GM21367 (cell line): ENCODE measurements at regions not wholly inside any gene's neighbourhood (a gene's known extent, or its start where the extent isn't known, plus 50 kb on each side); places are given as distances from the start of the nearest gene placed in this dataset.
"Not testable (repeated sequence)": the region's sequence is repeated elsewhere in the genome, so short reads cannot be mapped to it uniquely, and the experiment has no call there.

Experiments
- ATAC-seq: cut with Tn5 transposase; IDR thresholded peaks from one replicate; pipeline ENCODE4 v1.9.1; 2021; ENCODE audit not compliant: unreplicated experiment

DNA sequence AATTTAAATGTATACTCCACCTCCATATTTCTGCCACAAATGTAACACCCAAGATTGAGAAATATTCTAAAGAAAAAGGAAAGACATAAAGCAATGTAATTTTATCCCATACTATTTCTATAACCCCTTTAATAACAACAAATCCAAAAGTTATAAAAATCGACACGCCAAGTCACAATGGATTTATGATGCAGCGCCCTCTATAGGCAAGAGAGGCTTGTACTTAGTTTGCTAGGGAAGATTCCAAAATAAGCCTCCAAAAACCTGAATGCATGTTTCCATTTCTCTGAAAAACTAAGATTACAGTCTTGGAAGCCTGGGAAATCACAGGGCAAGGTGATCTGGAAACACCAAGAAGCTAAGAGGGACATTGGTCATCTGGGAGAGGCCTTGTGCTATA lies 1389.3 kb downstream of the CDY2B start:
- no peak for ATAC-seq

DNA sequence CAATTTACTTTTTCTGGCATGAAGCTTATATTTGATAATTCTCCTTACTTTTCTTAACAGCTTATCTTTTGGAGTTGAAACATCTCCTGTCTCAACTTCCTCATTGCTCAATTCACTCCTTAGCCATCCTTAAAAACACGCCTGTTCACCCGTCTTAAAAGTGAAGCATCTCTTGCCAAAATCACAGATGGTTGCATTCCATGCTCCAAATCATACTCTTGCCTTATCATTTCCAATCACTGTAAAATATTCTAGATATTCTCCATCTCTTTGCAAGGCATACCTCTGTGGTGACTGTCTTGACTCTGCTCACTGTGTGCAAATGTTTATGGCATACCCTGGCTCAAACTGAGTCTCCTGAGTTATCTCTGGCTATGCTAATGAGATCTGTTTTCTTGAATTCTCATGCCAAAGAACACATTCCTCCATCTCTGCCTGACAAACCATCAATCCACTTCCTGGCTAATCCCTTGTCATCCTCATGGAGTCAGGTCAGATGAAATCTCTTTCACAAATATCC lies 1393.3 kb downstream of the CDY2B start:
- ATAC-seq = no peak

DNA sequence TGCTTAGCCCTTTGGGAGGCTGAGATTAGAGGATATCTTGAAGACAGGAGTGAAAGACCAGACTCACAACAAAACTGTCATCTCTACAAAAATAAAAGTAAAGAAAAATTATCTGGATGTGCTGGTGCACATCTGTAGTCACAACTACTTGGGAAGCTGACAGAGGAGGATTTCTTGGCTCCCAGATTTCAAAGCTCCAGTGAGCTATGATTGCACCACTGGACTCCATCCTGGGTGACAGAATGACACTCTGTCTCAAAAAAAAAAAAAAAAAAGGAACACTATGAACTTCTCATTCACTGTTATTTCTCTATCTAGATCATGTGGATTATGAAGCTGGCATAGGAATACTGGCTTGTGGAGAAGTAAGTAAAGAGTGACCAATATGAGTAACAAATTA lies 1400.0 kb downstream of the CDY2B start:
- ATAC-seq = no peak

DNA sequence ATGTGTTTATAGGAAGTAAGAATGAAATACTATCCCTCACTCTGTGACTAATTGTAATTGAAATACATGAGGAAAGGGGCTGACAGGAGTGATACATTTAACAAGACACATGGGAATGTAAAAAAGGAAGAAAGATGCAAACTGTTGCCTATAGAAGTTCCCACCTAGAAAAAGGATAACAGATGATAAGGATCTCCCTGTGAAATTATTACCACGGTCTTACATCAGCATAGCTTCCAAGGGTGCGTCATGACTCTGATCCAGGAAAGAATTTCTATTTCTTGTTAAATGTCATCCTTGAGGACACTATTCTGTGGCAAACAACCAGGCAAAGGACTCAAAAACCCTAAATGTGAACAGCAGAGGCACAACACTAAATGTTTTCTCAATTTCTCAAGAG lies 1406.0 kb downstream of the CDY2B start:
- ATAC-seq = no peak

DNA sequence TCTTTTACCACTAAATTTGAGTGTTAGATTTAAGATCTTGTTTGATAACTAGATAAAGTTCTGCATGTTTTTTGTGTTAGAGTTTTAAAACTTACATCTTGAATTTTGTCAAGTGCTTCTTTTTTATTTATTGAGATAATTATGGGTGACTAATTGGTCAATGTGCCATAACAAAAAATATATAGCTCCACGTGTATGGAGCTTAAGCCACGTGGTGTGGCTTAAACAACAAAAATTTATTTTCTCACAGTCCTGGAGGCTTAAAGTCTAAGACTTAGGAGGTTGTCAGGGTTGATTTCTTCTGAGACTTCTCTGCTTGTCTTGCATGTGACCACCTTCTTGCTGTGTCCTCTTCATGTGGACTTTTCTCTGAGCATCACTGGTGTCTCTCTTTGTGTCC lies 1425.2 kb downstream of the CDY2B start:
- no peak for ATAC-seq

DNA sequence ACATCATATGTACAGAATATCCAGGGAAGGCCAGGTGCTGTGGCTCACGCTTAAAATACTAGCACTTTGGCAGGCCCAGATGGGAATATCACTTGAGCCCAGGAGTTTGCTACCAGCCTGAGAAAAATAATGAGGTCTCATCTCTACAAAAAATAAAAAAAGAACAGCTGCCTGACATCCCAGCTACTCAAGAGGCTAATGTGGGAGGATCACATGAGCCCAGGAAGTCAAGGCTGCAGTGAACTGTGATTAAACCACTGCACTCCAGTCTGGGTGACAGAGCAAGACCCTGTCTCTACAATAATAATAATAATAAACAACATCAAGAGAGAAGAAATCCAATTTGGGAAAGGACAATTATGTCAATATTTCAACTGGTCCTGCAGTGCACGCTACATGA lies 1433.9 kb downstream of the CDY2B start:
- no peak for ATAC-seq

DNA sequence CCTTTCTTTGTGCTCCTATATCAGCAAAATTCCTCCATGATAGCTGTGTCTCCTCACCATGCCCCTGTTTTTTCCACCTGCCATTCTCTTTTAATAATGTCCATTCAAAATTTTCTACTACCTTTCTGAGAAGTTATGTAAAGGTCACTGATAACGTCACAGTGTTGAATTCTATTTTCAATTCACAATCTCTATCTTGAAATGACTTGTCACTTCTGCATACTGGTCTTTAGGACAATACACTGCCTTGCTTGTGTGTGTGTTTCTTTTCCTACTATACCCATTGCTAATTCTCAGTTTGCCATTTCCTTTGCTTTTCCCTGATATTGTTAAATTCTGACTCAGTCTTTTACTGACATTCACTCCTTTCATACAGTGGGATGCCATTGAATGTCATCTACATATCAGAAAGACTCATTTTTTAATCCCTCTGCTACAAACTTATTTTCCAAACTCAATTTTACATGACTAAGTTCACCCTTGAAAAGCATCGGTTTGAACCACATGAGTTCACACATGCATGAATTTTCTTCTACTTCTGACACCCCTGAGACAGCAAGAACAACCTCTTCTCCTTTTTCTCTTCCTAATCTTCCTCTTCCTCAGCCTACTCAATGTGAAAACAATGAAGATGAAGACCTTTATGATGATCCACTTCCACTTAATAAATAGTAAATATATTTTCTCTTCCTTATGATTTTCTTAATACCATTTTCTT lies 1470.7 kb downstream of the CDY2B start:
- ATAC-seq = not testable (repeated sequence)

DNA sequence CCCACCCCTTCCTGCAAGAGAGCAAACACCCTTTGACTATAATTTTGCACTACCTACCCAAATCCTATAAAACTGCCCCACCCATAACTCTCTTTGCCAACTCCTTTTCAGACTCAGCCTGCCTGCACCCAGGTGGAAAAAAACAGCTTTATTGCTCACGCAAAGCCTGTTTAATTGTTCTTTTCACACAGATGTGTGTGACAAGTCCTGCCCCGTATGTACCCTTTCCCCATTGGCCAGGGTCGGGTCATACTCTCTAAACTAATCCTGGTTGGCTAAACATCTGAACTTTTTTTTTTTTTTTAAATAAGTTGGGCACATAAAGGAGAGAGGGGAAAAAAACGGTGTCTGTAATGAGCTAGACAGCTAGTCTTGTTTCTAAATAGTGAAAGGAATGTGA lies 1500.6 kb downstream of the CDY2B start:
- not testable (repeated sequence) for ATAC-seq

DNA sequence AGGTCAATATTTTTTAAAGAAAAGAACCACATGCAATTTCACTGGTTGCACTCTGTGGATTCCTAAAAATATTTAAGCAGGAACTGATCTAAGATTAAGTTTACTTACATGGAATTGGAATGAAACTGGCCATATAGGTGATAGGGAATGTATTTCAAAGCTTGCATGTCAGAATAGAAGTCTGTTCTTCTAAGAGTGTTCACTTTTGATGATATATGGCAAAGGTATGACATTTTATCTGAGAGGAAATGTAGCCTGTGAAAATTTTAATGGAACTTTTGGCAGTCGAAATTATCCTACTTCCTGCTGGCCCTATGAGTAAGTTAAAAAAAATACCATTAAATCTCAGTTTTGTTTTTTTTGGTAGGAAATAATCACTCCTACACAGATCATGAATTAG lies 1538.4 kb downstream of the CDY2B start:
- not testable (repeated sequence) for ATAC-seq

DNA sequence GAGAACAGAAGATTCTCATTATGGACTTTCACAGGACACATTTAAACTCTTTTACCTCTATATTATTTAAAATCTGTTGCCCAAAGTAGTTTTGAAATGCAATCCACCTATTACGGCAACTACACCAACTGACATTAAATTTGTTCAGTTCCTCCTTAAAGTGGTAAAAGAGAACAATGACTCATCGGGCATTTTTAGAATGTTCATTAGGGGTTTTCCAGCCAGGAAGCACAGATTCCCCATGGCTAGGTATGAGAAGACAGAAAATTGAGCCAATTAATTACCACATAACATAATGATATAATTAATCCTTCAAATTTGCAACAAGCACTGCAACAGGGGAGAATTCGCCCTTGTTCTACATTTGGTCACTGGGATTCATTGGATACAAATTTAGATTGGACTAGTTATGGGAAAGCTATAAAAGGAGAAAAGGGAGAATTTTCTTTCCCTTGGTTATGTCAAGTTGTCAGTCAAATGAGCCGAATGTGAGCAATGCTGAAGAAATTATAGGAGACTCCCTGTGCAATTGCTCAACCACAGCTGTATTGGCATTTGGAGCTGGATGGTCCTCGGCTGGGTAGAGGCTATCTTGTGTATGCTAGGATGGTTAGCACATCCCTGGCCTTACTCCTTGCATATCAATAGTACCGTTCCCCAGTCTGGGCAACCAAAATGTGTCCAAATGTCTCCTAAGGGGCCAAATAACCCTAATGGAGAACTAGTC lies 1549.8 kb downstream of the CDY2B start:
- ATAC-seq = not testable (repeated sequence)

DNA sequence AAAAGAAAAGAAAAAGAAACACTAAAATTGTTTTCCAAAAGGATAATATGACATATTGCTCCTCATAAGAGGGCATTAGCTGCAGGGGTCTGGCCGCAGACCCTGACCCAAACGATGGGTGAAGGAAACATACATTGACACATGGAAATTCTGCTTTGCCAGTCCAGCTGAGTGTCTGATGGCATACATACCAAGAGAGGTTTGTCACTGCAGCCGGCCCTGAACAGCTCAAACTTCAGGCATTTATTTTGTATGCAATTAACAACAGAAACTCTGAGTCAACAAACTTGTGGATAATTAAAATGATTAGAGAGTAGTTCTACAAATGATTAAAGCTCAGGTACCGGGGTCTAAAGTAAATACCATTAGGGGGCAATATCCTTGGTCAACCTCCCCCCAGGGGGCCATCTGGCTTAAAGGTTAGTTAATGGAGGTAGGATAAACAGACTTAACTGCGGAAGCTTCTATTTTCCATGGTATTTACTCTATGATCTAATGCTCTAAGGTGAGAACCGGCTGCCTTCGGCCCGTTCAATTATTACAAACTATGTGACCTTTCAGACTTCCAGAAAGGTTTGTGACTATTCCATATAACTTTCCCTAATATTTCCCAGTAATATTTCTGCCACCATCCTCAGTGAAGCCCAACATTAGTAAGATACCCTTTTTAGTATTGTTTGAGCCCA lies 1550.7 kb downstream of the CDY2B start:
- not testable (repeated sequence) for ATAC-seq
